22Rv1 (cell line): ENCODE measurements at regions not wholly inside any gene's neighbourhood (a gene's known extent, or its start where the extent isn't known, plus 50 kb on each side); places are given as distances from the start of the nearest gene placed in this dataset.

Experiments
- ZFX ChIP-seq: fragments of 450-650 bp; IDR thresholded peaks from 2 replicates; pipeline ENCODE4 v1.6.1; 2017; ENCODE audit warnings: antibody characterized with exemption, borderline replicate concordance
- TF ChIP-seq, protein P1 (sequence below): fragments of 450-650 bp; IDR thresholded peaks from 2 replicates; pipeline ENCODE4 v1.5.1; 2017; ENCODE audit warnings: mild to moderate bottlenecking

DNA sequence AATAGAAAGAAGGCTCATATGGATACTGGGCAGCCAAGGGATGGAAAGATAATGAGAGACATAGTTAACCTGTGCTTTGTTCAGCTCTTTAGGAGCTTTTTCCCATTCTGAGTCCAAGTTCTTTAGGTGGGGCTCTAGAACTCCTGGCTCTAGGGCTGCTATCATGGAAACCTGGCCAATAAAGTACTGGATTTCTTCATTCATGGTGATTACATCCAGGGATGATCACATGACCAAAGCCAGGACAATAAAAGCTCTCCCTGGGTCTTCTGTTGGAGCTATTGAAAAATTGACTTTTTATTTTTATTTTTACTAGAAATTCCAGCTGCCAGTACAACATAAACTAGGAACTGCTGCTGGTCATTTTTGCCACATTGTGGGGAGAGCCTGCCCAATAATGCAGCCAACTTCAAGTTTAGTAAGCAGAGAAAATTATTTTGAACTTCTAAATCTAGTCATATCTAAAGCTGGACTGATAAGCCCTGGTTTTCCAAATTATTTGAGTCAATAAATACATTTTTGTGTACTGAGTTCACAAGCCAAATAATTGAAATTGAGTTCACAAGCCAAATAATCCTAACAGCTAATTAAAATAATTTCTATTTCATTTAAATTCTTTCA is 224.9 kb upstream of the STARD13 start:
- TF ChIP-seq, protein P1, sequence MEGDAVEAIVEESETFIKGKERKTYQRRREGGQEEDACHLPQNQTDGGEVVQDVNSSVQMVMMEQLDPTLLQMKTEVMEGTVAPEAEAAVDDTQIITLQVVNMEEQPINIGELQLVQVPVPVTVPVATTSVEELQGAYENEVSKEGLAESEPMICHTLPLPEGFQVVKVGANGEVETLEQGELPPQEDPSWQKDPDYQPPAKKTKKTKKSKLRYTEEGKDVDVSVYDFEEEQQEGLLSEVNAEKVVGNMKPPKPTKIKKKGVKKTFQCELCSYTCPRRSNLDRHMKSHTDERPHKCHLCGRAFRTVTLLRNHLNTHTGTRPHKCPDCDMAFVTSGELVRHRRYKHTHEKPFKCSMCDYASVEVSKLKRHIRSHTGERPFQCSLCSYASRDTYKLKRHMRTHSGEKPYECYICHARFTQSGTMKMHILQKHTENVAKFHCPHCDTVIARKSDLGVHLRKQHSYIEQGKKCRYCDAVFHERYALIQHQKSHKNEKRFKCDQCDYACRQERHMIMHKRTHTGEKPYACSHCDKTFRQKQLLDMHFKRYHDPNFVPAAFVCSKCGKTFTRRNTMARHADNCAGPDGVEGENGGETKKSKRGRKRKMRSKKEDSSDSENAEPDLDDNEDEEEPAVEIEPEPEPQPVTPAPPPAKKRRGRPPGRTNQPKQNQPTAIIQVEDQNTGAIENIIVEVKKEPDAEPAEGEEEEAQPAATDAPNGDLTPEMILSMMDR = no peak
- no peak for TF ChIP-seq ZFX
